Adrenal gland (tissue), 5 donors: ENCODE measurements at regions not wholly inside any gene's neighbourhood (a gene's known extent, or its start where the extent isn't known, plus 50 kb on each side); places are given as distances from the start of the nearest gene placed in this dataset.

Experiments used
- CTCF ChIP-seq, 6 experiments: fragments of 450-650 bp in 4 of 6; fragments of 200-600 bp in 2 of 6; sonication (generic) in 1 of 6; IDR thresholded peaks; 1 replicate in 5 of 6; 2 replicates in 1 of 6; pipeline versions ENCODE4 v1.5.1 to v1.8.0; 2016 to 2021; ENCODE audit warnings: antibody characterized with exemption in 6 of 6, mild to moderate bottlenecking in 2 of 6, moderate library complexity in 1 of 6
- POLR2A ChIP-seq, 2 donors: fragments of 450-650 bp; IDR thresholded peaks; one replicate each; pipeline ENCODE4 v1.6.1; 2017; ENCODE audit warnings: antibody characterized with exemption in 2 of 2, mild to moderate bottlenecking in 2 of 2, moderate library complexity in 1 of 2
- donor health status: DM: no; HTN: no; CAD: no.

- TF ChIP-seq CTCF (IDR thresholded peaks at IDR 0.05) (no peak), POLR2A (IDR thresholded peaks at IDR 0.05) (no peak)
Observed at GRCh38 chr15:100768501-100768931, 111.1 kb upstream of the ALDH1A3 start.
